BLaER1 (cell line): ENCODE measurements at regions not wholly inside any gene's neighbourhood (a gene's known extent, or its start where the extent isn't known, plus 50 kb on each side); places are given as distances from the start of the nearest gene placed in this dataset.
"Not testable (repeated sequence)": the region's sequence is repeated elsewhere in the genome, so short reads cannot be mapped to it uniquely, and the experiment has no call there.

ENCODE experiments used
- H3K27ac ChIP-seq: shearing (Covaris generic); formaldehyde crosslinking; 2 replicates; pipeline ENCODE4 v1.8.1; 2022
- H3K27me3 ChIP-seq: shearing (Covaris generic); formaldehyde crosslinking; 2 replicates; pipeline ENCODE4 v1.8.1; 2022
- H3K36me3 ChIP-seq: shearing (Covaris generic); formaldehyde crosslinking; 2 replicates; pipeline ENCODE4 v1.8.1; 2022
- H3K4me1 ChIP-seq: shearing (Covaris generic); formaldehyde crosslinking; 2 replicates; pipeline ENCODE4 v1.8.1; 2022
- H3K4me2 ChIP-seq: shearing (Covaris generic); formaldehyde crosslinking; 2 replicates; pipeline ENCODE4 v1.8.1; 2022
- H3K4me3 ChIP-seq: shearing (Covaris generic); formaldehyde crosslinking; 2 replicates; pipeline ENCODE4 v1.8.1; 2022
- H3K9ac ChIP-seq: shearing (Covaris generic); formaldehyde crosslinking; 2 replicates; pipeline ENCODE4 v1.8.1; 2022
- H3K9me3 ChIP-seq: shearing (Covaris generic); formaldehyde crosslinking; 2 replicates; pipeline ENCODE4 v1.8.1; 2022
- H4K20me1 ChIP-seq: shearing (Covaris generic); formaldehyde crosslinking; 2 replicates; pipeline ENCODE4 v1.8.1; 2022
- Cebpa-rat ChIP-seq: shearing (Covaris generic); IDR thresholded peaks from 2 replicates; pipeline ENCODE4 v1.8.1; 2022

GRCh38 chr10:89963451-89964102, 262.2 kb downstream of the KIF20B start:
- H3K36me3 ChIP-seq, result peaks cover 21% of the 10 kb centered on the region; the same call in 1 of the 2 replicates
- H3K9me3 ChIP-seq, result peaks cover 8% of the 10 kb centered on the region
- no peak overlapping the region for H3K4me3 ChIP-seq
- H3K9ac ChIP-seq, result no peak overlapping the region
- no peak overlapping the region for H3K27ac ChIP-seq
- H3K4me2 ChIP-seq, result no peak overlapping the region
- H3K27me3 ChIP-seq, result no peaks in the 10 kb centered on the region
- no peaks in the 10 kb centered on the region for H4K20me1 ChIP-seq
- TF ChIP-seq Cebpa-rat, result no peak
- no peaks in the 10 kb centered on the region for H3K4me1 ChIP-seq

GRCh38 chr10:89966211-89966610, 264.8 kb downstream of the KIF20B start:
- Histone ChIP-seq H3K9ac (no peak overlapping the region), H3K4me2 (no peak overlapping the region), H3K27ac (no peak overlapping the region), H3K4me3 (no peak overlapping the region), H3K36me3 (peaks cover 19% of the 10 kb centered on the region), H3K9me3 (no peaks in the 10 kb centered on the region), H4K20me1 (no peaks in the 10 kb centered on the region), H3K27me3 (no peaks in the 10 kb centered on the region), H3K4me1 (peaks cover 7% of the 10 kb centered on the region)
- TF ChIP-seq Cebpa-rat, result no peak

GRCh38 chr10:89973326-89973725, 271.9 kb downstream of the KIF20B start:
- no peak overlapping the region for H3K4me3 ChIP-seq
- no peak overlapping the region for H3K9ac ChIP-seq
- TF ChIP-seq Cebpa-rat, result no peak
- no peaks in the 10 kb centered on the region; the same call in 1 of the 2 replicates for H4K20me1 ChIP-seq
- H3K36me3 ChIP-seq, result peaks cover 8% of the 10 kb centered on the region
- H3K27ac ChIP-seq, result no peak overlapping the region
- peaks cover 25% of the 10 kb centered on the region for H3K4me1 ChIP-seq
- H3K4me2 ChIP-seq, result no peak overlapping the region; the same call in 1 of the 2 replicates
- no peaks in the 10 kb centered on the region for H3K9me3 ChIP-seq
- no peaks in the 10 kb centered on the region for H3K27me3 ChIP-seq

- H3K4me3 ChIP-seq, result no peak overlapping the region
- no peak overlapping the region for H3K27ac ChIP-seq
- no peak overlapping the region for H3K9ac ChIP-seq
- H4K20me1 ChIP-seq, result no peaks in the 10 kb centered on the region; the same call in 1 of the 2 replicates
- H3K4me2 ChIP-seq, result no peak overlapping the region
- TF ChIP-seq Cebpa-rat, result no peak
- no peaks in the 10 kb centered on the region for H3K27me3 ChIP-seq
- H3K4me1 ChIP-seq, result peaks cover 25% of the 10 kb centered on the region
- H3K36me3 ChIP-seq, result peaks cover 22% of the 10 kb centered on the region
- 0 out of 2 replicates have a peak, but pooled peaks cover 13% of the 10 kb centered on the region for H3K9me3 ChIP-seq
Measured at GRCh38 chr10:89975071-89975470, 273.7 kb downstream of the KIF20B start.

GRCh38 chr10:89975771-89976170, 274.4 kb downstream of the KIF20B start:
- Histone ChIP-seq H3K36me3 (peaks cover 18% of the 10 kb centered on the region), H3K27me3 (no peaks in the 10 kb centered on the region), H3K4me3 (no peak overlapping the region), H3K9ac (no peak overlapping the region), H3K27ac (no peak overlapping the region), H4K20me1 (no peaks in the 10 kb centered on the region; the same call in 1 of the 2 replicates), H3K4me2 (no peak overlapping the region), H3K9me3 (0 out of 2 replicates have a peak, but pooled peaks cover 14% of the 10 kb centered on the region), H3K4me1 (peaks cover 23% of the 10 kb centered on the region)
- no peak for TF ChIP-seq Cebpa-rat

GRCh38 chr10:89978081-89978480, 276.7 kb downstream of the KIF20B start:
- no peak for TF ChIP-seq Cebpa-rat
- Histone ChIP-seq H3K36me3 (peaks cover 16% of the 10 kb centered on the region), H3K9me3 (peaks cover 18% of the 10 kb centered on the region; the same call in 1 of the 2 replicates), H3K27me3 (no peaks in the 10 kb centered on the region), H3K4me2 (no peak overlapping the region), H3K27ac (no peak overlapping the region), H4K20me1 (no peaks in the 10 kb centered on the region), H3K9ac (no peak overlapping the region), H3K4me1 (no peaks in the 10 kb centered on the region; the same call in 1 of the 2 replicates), H3K4me3 (no peak overlapping the region)

- no peak overlapping the region for H3K9ac ChIP-seq
- H3K4me1 ChIP-seq, result no peaks in the 10 kb centered on the region; the same call in 1 of the 2 replicates
- no peak overlapping the region for H3K4me2 ChIP-seq
- H3K9me3 ChIP-seq, result peaks cover 18% of the 10 kb centered on the region; the same call in 1 of the 2 replicates
- no peak for TF ChIP-seq Cebpa-rat
- H3K36me3 ChIP-seq, result peaks cover 16% of the 10 kb centered on the region
- H3K27me3 ChIP-seq, result no peaks in the 10 kb centered on the region
- H3K4me3 ChIP-seq, result no peak overlapping the region
- H4K20me1 ChIP-seq, result no peaks in the 10 kb centered on the region
- no peak overlapping the region for H3K27ac ChIP-seq
Measured at GRCh38 chr10:89979726-89980125, 278.3 kb downstream of the KIF20B start.

GRCh38 chr10:89980166-89980565, 278.8 kb downstream of the KIF20B start:
- no peak overlapping the region for H3K9ac ChIP-seq

GRCh38 chr10:89981891-89982290, 280.5 kb downstream of the KIF20B start:
- Histone ChIP-seq H4K20me1 (no peaks in the 10 kb centered on the region), H3K4me2 (no peak overlapping the region), H3K9ac (no peak overlapping the region), H3K4me1 (no peaks in the 10 kb centered on the region; the same call in 1 of the 2 replicates), H3K36me3 (peaks cover 16% of the 10 kb centered on the region), H3K27ac (no peak overlapping the region), H3K27me3 (no peaks in the 10 kb centered on the region), H3K4me3 (no peak overlapping the region), H3K9me3 (peaks cover 18% of the 10 kb centered on the region; the same call in 1 of the 2 replicates)
- TF ChIP-seq Cebpa-rat, result no peak

More at GRCh38 chr10:89980166-89980565, 278.8 kb downstream of the KIF20B start:
- Histone ChIP-seq H4K20me1 (no peaks in the 10 kb centered on the region), H3K36me3 (peaks cover 16% of the 10 kb centered on the region), H3K4me3 (no peak overlapping the region), H3K4me1 (no peaks in the 10 kb centered on the region; the same call in 1 of the 2 replicates), H3K27ac (no peak overlapping the region), H3K27me3 (no peaks in the 10 kb centered on the region), H3K4me2 (no peak overlapping the region), H3K9me3 (peaks cover 18% of the 10 kb centered on the region; the same call in 1 of the 2 replicates)
- no peak for TF ChIP-seq Cebpa-rat

- peaks cover 3% of the 10 kb centered on the region; the same call in 1 of the 2 replicates for H3K9me3 ChIP-seq
- H3K4me1 ChIP-seq, result no peaks in the 10 kb centered on the region
- H3K27me3 ChIP-seq, result no peaks in the 10 kb centered on the region
- H3K36me3 ChIP-seq, result no peaks in the 10 kb centered on the region
- H3K4me3 ChIP-seq, result no peak overlapping the region
- no peak overlapping the region for H3K9ac ChIP-seq
- no peak overlapping the region for H3K4me2 ChIP-seq
- TF ChIP-seq Cebpa-rat, result no peak
- no peaks in the 10 kb centered on the region for H4K20me1 ChIP-seq
- H3K27ac ChIP-seq, result no peak overlapping the region
Measured at GRCh38 chr10:89985446-89985845, 284.1 kb downstream of the KIF20B start.

GRCh38 chr10:89988361-89988760, 287.0 kb downstream of the KIF20B start:
- H3K9ac ChIP-seq, H3K4me3 ChIP-seq, H4K20me1 ChIP-seq, H3K4me1 ChIP-seq, H3K27ac ChIP-seq, H3K36me3 ChIP-seq, H3K27me3 ChIP-seq, H3K4me2 ChIP-seq: not testable (repeated sequence)
- H3K9me3 ChIP-seq, result peaks cover 11% of the 10 kb centered on the region
